ENCODE measurements at regions not wholly inside any gene's neighbourhood (a gene's known extent, or its start where the extent isn't known, plus 50 kb on each side); places are given as distances from the start of the nearest gene placed in this dataset.

- Mint-ChIP-seq H3K4me1 (ENCODE audit: low read depth) (no peaks in the 10 kb centered on the region), H3K36me3 (ENCODE audit: insufficient read depth) (no peaks in the 10 kb centered on the region), H3K4me3 (no peak overlapping the region), H3K27me3 (ENCODE audit: low read depth) (no peaks in the 10 kb centered on the region), H3K9me3 (no peaks in the 10 kb centered on the region)
- DNase-seq, result no peak
- ATAC-seq, result no peak
Observed at GRCh38 chr2:65846989-65847678, 414.7 kb upstream of the SPRED2 start.

DNA sequence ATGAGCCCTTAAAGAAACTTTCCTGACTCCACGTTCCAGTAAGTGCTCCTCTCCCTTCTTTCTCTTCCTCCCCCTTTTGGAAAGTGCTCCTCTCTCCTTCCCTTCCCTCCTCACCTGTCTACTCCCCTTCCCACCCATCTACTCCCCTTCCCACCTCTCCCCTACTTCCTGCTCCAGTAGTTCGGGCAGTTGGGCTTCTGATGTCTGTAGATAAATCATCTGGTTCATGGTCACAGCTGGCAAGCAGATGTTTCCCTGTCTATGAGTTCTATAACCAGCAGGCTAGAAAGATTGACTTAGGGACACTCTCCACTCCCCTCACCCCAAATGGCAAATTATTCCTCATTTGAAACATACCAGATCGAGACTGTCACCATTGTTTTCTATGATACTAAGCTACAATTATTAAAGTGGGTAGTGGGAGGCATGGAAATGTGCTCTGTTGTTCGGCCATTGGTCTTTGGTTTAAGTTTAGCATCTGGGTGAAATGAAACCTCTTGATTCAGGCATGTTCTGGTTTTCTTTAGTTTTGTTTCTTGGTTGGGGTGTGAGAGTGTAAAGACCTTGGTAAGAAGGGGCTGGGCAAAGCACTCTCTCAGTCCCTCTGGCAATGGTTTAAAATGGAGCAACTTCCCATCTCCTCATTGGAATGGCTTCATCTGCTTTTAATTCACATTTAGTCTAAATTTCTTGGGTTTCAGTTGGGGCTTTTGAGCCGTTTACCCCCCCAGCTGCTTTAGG lies 413.2 kb upstream of the SPRED2 start:
- H3K27me3 Mint-ChIP-seq (ENCODE audit: low read depth), result no peaks in the 10 kb centered on the region
- H3K36me3 Mint-ChIP-seq (ENCODE audit: insufficient read depth), result no peaks in the 10 kb centered on the region
- H3K4me3 Mint-ChIP-seq, result no peak overlapping the region
- no peaks in the 10 kb centered on the region for H3K4me1 Mint-ChIP-seq (ENCODE audit: low read depth)
- no peak for DNase-seq
- no peaks in the 10 kb centered on the region for H3K9me3 Mint-ChIP-seq
- no peak for ATAC-seq

DNA sequence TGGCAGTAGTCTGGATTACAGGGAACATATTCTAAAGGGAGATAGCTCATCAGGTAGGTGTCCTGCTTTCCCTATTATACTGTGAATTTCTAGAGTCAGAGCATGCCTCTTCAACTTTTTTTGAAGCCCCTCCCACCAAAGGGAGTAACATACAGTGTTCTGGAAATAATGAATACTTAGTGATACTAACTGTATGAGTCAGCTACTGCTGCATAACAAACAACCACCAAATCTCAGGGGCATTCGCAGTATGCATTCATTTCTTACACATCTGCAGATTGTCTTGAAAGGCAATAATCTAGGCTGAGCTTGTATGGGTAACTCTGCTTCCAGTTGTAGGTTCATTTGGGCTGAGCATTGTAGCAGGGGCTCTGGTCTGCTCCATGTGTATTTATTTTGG lies 409.7 kb upstream of the SPRED2 start:
- H3K36me3 Mint-ChIP-seq (ENCODE audit: insufficient read depth), result no peaks in the 10 kb centered on the region
- H3K4me1 Mint-ChIP-seq (ENCODE audit: low read depth), result no peaks in the 10 kb centered on the region
- H3K4me3 Mint-ChIP-seq, result no peak overlapping the region
- DNase-seq, result no peak
- ATAC-seq, result no peak
- no peaks in the 10 kb centered on the region for H3K27me3 Mint-ChIP-seq (ENCODE audit: low read depth)
- no peaks in the 10 kb centered on the region for H3K9me3 Mint-ChIP-seq

DNA sequence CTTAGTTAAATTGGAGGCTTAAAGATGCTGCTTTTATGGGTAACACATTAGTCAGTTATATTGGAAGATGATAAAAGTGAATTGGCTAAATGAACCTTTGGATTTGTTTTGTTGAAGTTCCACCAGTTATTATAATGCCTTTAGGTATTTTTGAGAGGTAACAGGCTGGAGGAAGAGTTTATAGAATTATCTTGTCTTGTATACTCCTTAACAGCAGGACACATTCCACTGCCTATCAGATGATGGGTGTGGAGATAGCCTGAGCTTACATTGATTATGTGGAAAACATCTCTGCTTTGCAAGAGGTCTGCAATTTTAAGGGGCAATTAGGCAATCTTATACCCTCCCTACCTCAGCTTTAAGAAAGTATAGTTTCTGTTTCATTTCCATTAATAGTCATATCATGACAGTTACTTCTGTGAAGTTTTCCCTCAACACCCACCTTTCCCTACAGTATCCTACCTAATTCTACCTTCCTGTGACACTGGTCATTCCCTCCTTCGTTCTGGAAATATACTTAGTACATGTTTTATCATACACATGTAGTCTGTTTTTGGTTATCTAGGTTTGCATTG lies 403.7 kb upstream of the SPRED2 start:
- Mint-ChIP-seq H3K36me3 (ENCODE audit: insufficient read depth) (no peaks in the 10 kb centered on the region), H3K4me3 (no peak overlapping the region), H3K9me3 (no peaks in the 10 kb centered on the region), H3K27me3 (ENCODE audit: low read depth) (peaks cover 2% of the 10 kb centered on the region), H3K4me1 (ENCODE audit: low read depth) (no peaks in the 10 kb centered on the region)
- ATAC-seq, result no peak
- DNase-seq, result no peak

- H3K27me3 Mint-ChIP-seq (ENCODE audit: low read depth), result peaks cover 2% of the 10 kb centered on the region
- no peak overlapping the region for H3K4me3 Mint-ChIP-seq
- ATAC-seq, result no peak
- H3K9me3 Mint-ChIP-seq, result no peaks in the 10 kb centered on the region
- no peaks in the 10 kb centered on the region for H3K4me1 Mint-ChIP-seq (ENCODE audit: low read depth)
- H3K36me3 Mint-ChIP-seq (ENCODE audit: insufficient read depth), result no peaks in the 10 kb centered on the region
- no peak for DNase-seq
Observed at GRCh38 chr2:65834771-65835475, 402.5 kb upstream of the SPRED2 start.

- H3K9me3 Mint-ChIP-seq, result no peaks in the 10 kb centered on the region
- H3K4me1 Mint-ChIP-seq (ENCODE audit: low read depth), result no peaks in the 10 kb centered on the region
Observed at GRCh38 chr2:65834062-65834461, 401.7 kb upstream of the SPRED2 start.

GRCh38 chr2:65831509-65831908 lies 399.1 kb upstream of the SPRED2 start:
- H3K4me3 Mint-ChIP-seq, result no peak overlapping the region
- ATAC-seq (no peak), DNase-seq (no peak)
- no peaks in the 10 kb centered on the region for H3K9me3 Mint-ChIP-seq
- peaks cover 2% of the 10 kb centered on the region for H3K27me3 Mint-ChIP-seq (ENCODE audit: low read depth)
- no peaks in the 10 kb centered on the region for H3K36me3 Mint-ChIP-seq (ENCODE audit: insufficient read depth)
- no peaks in the 10 kb centered on the region for H3K4me1 Mint-ChIP-seq (ENCODE audit: low read depth)

More at GRCh38 chr2:65834062-65834461, 401.7 kb upstream of the SPRED2 start:
- H3K36me3 Mint-ChIP-seq (ENCODE audit: insufficient read depth), result no peaks in the 10 kb centered on the region
- ATAC-seq (no peak), DNase-seq (no peak)
- peaks cover 2% of the 10 kb centered on the region for H3K27me3 Mint-ChIP-seq (ENCODE audit: low read depth)
- no peak overlapping the region for H3K4me3 Mint-ChIP-seq

DNA sequence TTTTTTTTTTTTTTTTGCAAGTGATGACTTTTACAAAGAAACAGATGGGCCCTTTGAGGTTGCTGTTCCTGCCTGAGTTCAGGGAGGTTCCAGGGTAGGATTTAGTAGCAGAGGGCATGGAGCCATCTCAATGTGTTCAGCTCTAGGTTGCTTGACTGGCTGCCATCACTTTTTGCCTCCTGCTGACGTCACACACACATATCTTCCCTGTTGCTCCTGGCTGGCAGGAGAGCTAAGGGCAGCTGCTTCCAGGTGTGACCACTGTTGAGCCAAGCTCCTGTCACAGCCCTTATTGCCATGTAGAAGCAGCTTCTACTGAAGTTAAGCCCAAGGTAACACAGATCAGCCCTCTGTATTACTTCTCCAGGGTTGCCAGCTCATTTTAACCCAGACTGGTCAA lies 394.2 kb upstream of the SPRED2 start:
- no peak for ATAC-seq
- Mint-ChIP-seq H3K9me3 (peaks cover 4% of the 10 kb centered on the region), H3K4me1 (ENCODE audit: low read depth) (no peaks in the 10 kb centered on the region), H3K36me3 (ENCODE audit: insufficient read depth) (no peaks in the 10 kb centered on the region), H3K27me3 (ENCODE audit: low read depth) (no peaks in the 10 kb centered on the region), H3K4me3 (no peak overlapping the region)
- no peak for DNase-seq

GRCh38 chr2:65823511-65823910 lies 391.1 kb upstream of the SPRED2 start:
- peaks cover 4% of the 10 kb centered on the region for H3K9me3 Mint-ChIP-seq
- no peaks in the 10 kb centered on the region for H3K27me3 Mint-ChIP-seq (ENCODE audit: low read depth)
- DNase-seq, result no peak
- no peaks in the 10 kb centered on the region for H3K4me1 Mint-ChIP-seq (ENCODE audit: low read depth)
- no peak for ATAC-seq
- H3K36me3 Mint-ChIP-seq (ENCODE audit: insufficient read depth), result no peaks in the 10 kb centered on the region
- no peak overlapping the region for H3K4me3 Mint-ChIP-seq

GRCh38 chr2:65820454-65820853 lies 388.1 kb upstream of the SPRED2 start:
- Mint-ChIP-seq H3K4me3 (no peak overlapping the region), H3K4me1 (ENCODE audit: low read depth) (no peaks in the 10 kb centered on the region), H3K9me3 (peaks cover 4% of the 10 kb centered on the region), H3K27me3 (ENCODE audit: low read depth) (no peaks in the 10 kb centered on the region), H3K36me3 (ENCODE audit: insufficient read depth) (no peaks in the 10 kb centered on the region)
- ATAC-seq (no peak), DNase-seq (no peak)

DNA sequence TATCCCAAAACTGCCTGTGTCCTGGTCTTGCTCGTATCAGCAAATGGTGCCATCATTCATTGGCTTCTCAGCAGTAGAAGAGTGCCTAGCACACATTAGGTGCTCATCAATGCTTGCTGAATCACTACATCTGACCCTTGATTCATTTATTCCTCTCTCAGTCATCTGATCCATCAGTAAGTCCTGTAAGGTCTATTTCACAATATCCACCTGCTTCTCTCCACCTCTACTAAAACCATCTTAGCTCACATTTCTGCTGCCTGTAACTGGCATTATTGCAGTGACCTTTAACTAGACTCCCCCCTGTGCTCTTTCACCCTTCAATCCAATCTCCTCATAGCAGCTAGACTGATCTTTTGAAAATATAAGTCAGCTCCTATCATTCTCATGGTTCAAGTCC lies 387.6 kb upstream of the SPRED2 start:
- no peaks in the 10 kb centered on the region for H3K36me3 Mint-ChIP-seq (ENCODE audit: insufficient read depth)
- ATAC-seq (no peak), DNase-seq (no peak)
- no peak overlapping the region for H3K4me3 Mint-ChIP-seq
- peaks cover 4% of the 10 kb centered on the region for H3K9me3 Mint-ChIP-seq
- no peaks in the 10 kb centered on the region for H3K27me3 Mint-ChIP-seq (ENCODE audit: low read depth)
- no peaks in the 10 kb centered on the region for H3K4me1 Mint-ChIP-seq (ENCODE audit: low read depth)

GRCh38 chr2:65818873-65819451 lies 386.6 kb upstream of the SPRED2 start:
- ATAC-seq (no peak), DNase-seq (no peak)
- Mint-ChIP-seq H3K4me1 (ENCODE audit: low read depth) (no peaks in the 10 kb centered on the region), H3K36me3 (ENCODE audit: insufficient read depth) (no peaks in the 10 kb centered on the region), H3K9me3 (peaks cover 7% of the 10 kb centered on the region), H3K27me3 (ENCODE audit: low read depth) (peaks cover 2% of the 10 kb centered on the region), H3K4me3 (no peak overlapping the region)

- no peaks in the 10 kb centered on the region for H3K36me3 Mint-ChIP-seq (ENCODE audit: insufficient read depth)
- H3K4me1 Mint-ChIP-seq (ENCODE audit: low read depth), result no peaks in the 10 kb centered on the region
- DNase-seq, result no peak
- no peak overlapping the region for H3K4me3 Mint-ChIP-seq
- ATAC-seq, result no peak
- H3K27me3 Mint-ChIP-seq (ENCODE audit: low read depth), result peaks cover 2% of the 10 kb centered on the region
- peaks cover 3% of the 10 kb centered on the region for H3K9me3 Mint-ChIP-seq
Observed at GRCh38 chr2:65813631-65814173, 381.3 kb upstream of the SPRED2 start.

- DNase-seq (no peak), ATAC-seq (no peak)
- Mint-ChIP-seq H3K4me3 (no peak overlapping the region), H3K36me3 (ENCODE audit: insufficient read depth) (no peaks in the 10 kb centered on the region), H3K27me3 (ENCODE audit: low read depth) (peaks cover 2% of the 10 kb centered on the region), H3K9me3 (peaks cover 10% of the 10 kb centered on the region), H3K4me1 (ENCODE audit: low read depth) (no peaks in the 10 kb centered on the region)
Observed at GRCh38 chr2:65812887-65813286, 380.5 kb upstream of the SPRED2 start.
